GM23338 (cell line): ENCODE measurements at regions not wholly inside any gene's neighbourhood (a gene's known extent, or its start where the extent isn't known, plus 50 kb on each side); places are given as distances from the start of the nearest gene placed in this dataset.

Experiments used
- ATAC-seq: fragments of 200-7000 bp; cut with Tn5 transposase; 3 replicates; pipeline ENCODE4 v1.9.1; 2020
- DNase-seq: peaks from one replicate; pipeline ENCODE4 v3.0.0-alpha.2; 2015; ENCODE audit warnings: low spot score
- H2AFZ ChIP-seq: fragments of 200-600 bp; sonication (generic); 2 replicates; pipeline ENCODE4 v1.8.0; 2016; ENCODE audit warnings: antibody characterized with exemption, mild to moderate bottlenecking, moderate library complexity
- H3F3A ChIP-seq: fragments of 200-600 bp; sonication (generic); replicated peaks from 2 replicates; pipeline ENCODE4 v1.8.0; 2017; ENCODE audit warnings: antibody characterized with exemption, mixed run types, low read depth
- H3K27ac ChIP-seq: fragments of 200-600 bp; sonication (generic); 2 replicates; pipeline ENCODE4 v1.6.1; 2016; ENCODE audit warnings: low read depth
- H3K27me3 ChIP-seq: fragments of 200-600 bp; sonication (generic); 2 replicates; pipeline ENCODE4 v1.8.0; 2016; ENCODE audit warnings: mild to moderate bottlenecking, mixed run types, moderate library complexity; ENCODE audit not compliant: insufficient read depth
- H3K36me3 ChIP-seq: fragments of 200-600 bp; sonication (generic); 2 replicates; pipeline ENCODE4 v1.8.0; 2016; ENCODE audit warnings: mild to moderate bottlenecking; ENCODE audit not compliant: insufficient read depth
- H3K4me1 ChIP-seq: fragments of 200-600 bp; sonication (generic); 2 replicates; pipeline ENCODE4 v1.8.0; 2016; ENCODE audit warnings: mild to moderate bottlenecking, moderate library complexity; ENCODE audit not compliant: insufficient read depth
- H3K4me2 ChIP-seq: fragments of 200-600 bp; sonication (generic); 2 replicates; pipeline ENCODE4 v1.7.1; 2017; ENCODE audit warnings: mixed run types
- H3K4me3 ChIP-seq: fragments of 200-600 bp; sonication (generic); 2 replicates; pipeline ENCODE4 v1.6.1; 2016; ENCODE audit warnings: mixed run types
- H3K79me2 ChIP-seq: fragments of 200-600 bp; sonication (generic); replicated peaks from 2 replicates; pipeline ENCODE4 v1.8.0; 2017; ENCODE audit warnings: mild to moderate bottlenecking; ENCODE audit not compliant: insufficient read depth
- H3K9me2 ChIP-seq: fragments of 200-600 bp; sonication (generic); 2 replicates; pipeline ENCODE4 v1.8.0; 2017; ENCODE audit not compliant: insufficient read depth
- H4K20me1 ChIP-seq: fragments of 200-600 bp; sonication (generic); replicated peaks from 2 replicates; pipeline ENCODE4 v1.8.0; 2017; ENCODE audit warnings: mild to moderate bottlenecking; ENCODE audit not compliant: insufficient read depth
- H3K27ac Mint-ChIP-seq: 2 replicates; pipeline ENCODE4 v1.8.0; 2020; ENCODE audit warnings: inconsistent platforms, mild to moderate bottlenecking, moderate library complexity, mixed read lengths
- H3K27me3 Mint-ChIP-seq: 3 replicates; pipeline ENCODE4 v1.8.0; 2022; ENCODE audit warnings: low read depth, mild to moderate bottlenecking, moderate library complexity, mixed read lengths, inconsistent platforms; ENCODE audit not compliant: insufficient read depth, poor library complexity
- H3K36me3 Mint-ChIP-seq: 3 replicates; pipeline ENCODE4 v1.8.0; 2021; ENCODE audit warnings: low read depth, mild to moderate bottlenecking, inconsistent platforms, moderate library complexity, mixed read lengths
- H3K4me1 Mint-ChIP-seq: 3 replicates; pipeline ENCODE4 v1.8.0; 2020; ENCODE audit warnings: mild to moderate bottlenecking, inconsistent platforms, mixed read lengths
- H3K4me3 Mint-ChIP-seq: 3 replicates; pipeline ENCODE4 v1.8.0; 2021; ENCODE audit warnings: moderate library complexity, mild to moderate bottlenecking, inconsistent platforms, mixed read lengths
- H3K9me3 Mint-ChIP-seq: 3 replicates; pipeline ENCODE4 v1.8.0; 2020; ENCODE audit warnings: moderate library complexity, mild to moderate bottlenecking, inconsistent platforms, mixed read lengths
- CREB1 ChIP-seq: fragments of 250-450 bp; sonication (Bioruptor Pico); IDR thresholded peaks from 2 replicates; pipeline ENCODE4 v1.5.0; 2020; ENCODE audit warnings: low read depth, mild to moderate bottlenecking, moderate library complexity
- CTCF ChIP-seq, 2 experiments: fragments of 200-600 bp in 1 of 2; sonication (generic) in 1 of 2; conservative IDR thresholded peaks; 2 replicates each; pipeline versions ENCODE4 v1.5.1 to v1.6.1; 2016 to 2017; ENCODE audit warnings: antibody characterized with exemption in 2 of 2, low read depth in 2 of 2, mild to moderate bottlenecking in 2 of 2, moderate library complexity in 1 of 2
- ETS1 ChIP-seq: IDR thresholded peaks from 2 replicates; pipeline ENCODE4 v1.6.1; 2016; ENCODE audit warnings: antibody characterized with exemption
- EZH2 ChIP-seq: fragments of 200-600 bp; sonication (generic); IDR thresholded peaks from one replicate; pipeline ENCODE4 v1.8.0; 2017; ENCODE audit warnings: antibody characterized with exemption, mild to moderate bottlenecking, low read depth; ENCODE audit not compliant: unreplicated experiment
- EZH2phosphoT487 ChIP-seq: fragments of 200-600 bp; sonication (generic); IDR thresholded peaks from one replicate; pipeline ENCODE4 v1.8.1; 2018; ENCODE audit warnings: antibody characterized with exemption; ENCODE audit not compliant: unreplicated experiment
- JUNB ChIP-seq: IDR thresholded peaks from one replicate; pipeline ENCODE4 v1.6.1; 2016; ENCODE audit warnings: antibody characterized with exemption; ENCODE audit not compliant: unreplicated experiment
- NANOG ChIP-seq: IDR thresholded peaks from 2 replicates; pipeline ENCODE4 v1.6.1; 2016; ENCODE audit warnings: antibody characterized with exemption, borderline replicate concordance
- POLR2AphosphoS5 ChIP-seq: IDR thresholded peaks from 2 replicates; pipeline ENCODE4 v1.6.1; 2016; ENCODE audit warnings: antibody characterized with exemption, low read depth
- STAT1 ChIP-seq: IDR thresholded peaks from one replicate; pipeline ENCODE4 v1.6.1; 2016; ENCODE audit warnings: antibody characterized with exemption; ENCODE audit not compliant: unreplicated experiment
- ZNF114 ChIP-seq: fragments of 250-450 bp; sonication (Bioruptor Pico); IDR thresholded peaks from 2 replicates; pipeline ENCODE4 v1.5.0; 2020; ENCODE audit warnings: mild to moderate bottlenecking, moderate library complexity
- ZNF331 ChIP-seq: fragments of 250-450 bp; sonication (Bioruptor Pico); IDR thresholded peaks from 2 replicates; pipeline ENCODE4 v1.5.0; 2020; ENCODE audit warnings: low read depth, mild to moderate bottlenecking, moderate library complexity
- TF ChIP-seq, protein P1 (sequence below): IDR thresholded peaks from one replicate; pipeline ENCODE4 v1.6.1; 2018; ENCODE audit warnings: antibody characterized with exemption; ENCODE audit not compliant: unreplicated experiment
- TF ChIP-seq, protein P2 (sequence below): fragments of 250-450 bp; sonication (Bioruptor Pico); IDR thresholded peaks from 2 replicates; pipeline ENCODE4 v1.5.0; 2020; ENCODE audit warnings: mild to moderate bottlenecking, moderate library complexity

- no peaks in the 10 kb centered on the region for H3K36me3 ChIP-seq
- no peak overlapping the region for H3K4me3 ChIP-seq
- no peaks in the 10 kb centered on the region for H3K9me2 ChIP-seq
- TF ChIP-seq JUNB (no peak), NANOG (no peak), POLR2AphosphoS5 (no peak), ETS1 (no peak), EZH2 (no peak), CTCF (conservative IDR thresholded peaks at IDR 0.05; ENCODE audit: low read depth in 2 of 2) (no peak), ZNF331 (CRISPR knock-in tag) (no peak), STAT1 (no peak), CREB1 (no peak), ZNF114 (no peak), EZH2phosphoT487 (no peak)
- TF ChIP-seq, protein P1, sequence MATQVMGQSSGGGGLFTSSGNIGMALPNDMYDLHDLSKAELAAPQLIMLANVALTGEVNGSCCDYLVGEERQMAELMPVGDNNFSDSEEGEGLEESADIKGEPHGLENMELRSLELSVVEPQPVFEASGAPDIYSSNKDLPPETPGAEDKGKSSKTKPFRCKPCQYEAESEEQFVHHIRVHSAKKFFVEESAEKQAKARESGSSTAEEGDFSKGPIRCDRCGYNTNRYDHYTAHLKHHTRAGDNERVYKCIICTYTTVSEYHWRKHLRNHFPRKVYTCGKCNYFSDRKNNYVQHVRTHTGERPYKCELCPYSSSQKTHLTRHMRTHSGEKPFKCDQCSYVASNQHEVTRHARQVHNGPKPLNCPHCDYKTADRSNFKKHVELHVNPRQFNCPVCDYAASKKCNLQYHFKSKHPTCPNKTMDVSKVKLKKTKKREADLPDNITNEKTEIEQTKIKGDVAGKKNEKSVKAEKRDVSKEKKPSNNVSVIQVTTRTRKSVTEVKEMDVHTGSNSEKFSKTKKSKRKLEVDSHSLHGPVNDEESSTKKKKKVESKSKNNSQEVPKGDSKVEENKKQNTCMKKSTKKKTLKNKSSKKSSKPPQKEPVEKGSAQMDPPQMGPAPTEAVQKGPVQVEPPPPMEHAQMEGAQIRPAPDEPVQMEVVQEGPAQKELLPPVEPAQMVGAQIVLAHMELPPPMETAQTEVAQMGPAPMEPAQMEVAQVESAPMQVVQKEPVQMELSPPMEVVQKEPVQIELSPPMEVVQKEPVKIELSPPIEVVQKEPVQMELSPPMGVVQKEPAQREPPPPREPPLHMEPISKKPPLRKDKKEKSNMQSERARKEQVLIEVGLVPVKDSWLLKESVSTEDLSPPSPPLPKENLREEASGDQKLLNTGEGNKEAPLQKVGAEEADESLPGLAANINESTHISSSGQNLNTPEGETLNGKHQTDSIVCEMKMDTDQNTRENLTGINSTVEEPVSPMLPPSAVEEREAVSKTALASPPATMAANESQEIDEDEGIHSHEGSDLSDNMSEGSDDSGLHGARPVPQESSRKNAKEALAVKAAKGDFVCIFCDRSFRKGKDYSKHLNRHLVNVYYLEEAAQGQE, result no peak
- TF ChIP-seq, protein P2, sequence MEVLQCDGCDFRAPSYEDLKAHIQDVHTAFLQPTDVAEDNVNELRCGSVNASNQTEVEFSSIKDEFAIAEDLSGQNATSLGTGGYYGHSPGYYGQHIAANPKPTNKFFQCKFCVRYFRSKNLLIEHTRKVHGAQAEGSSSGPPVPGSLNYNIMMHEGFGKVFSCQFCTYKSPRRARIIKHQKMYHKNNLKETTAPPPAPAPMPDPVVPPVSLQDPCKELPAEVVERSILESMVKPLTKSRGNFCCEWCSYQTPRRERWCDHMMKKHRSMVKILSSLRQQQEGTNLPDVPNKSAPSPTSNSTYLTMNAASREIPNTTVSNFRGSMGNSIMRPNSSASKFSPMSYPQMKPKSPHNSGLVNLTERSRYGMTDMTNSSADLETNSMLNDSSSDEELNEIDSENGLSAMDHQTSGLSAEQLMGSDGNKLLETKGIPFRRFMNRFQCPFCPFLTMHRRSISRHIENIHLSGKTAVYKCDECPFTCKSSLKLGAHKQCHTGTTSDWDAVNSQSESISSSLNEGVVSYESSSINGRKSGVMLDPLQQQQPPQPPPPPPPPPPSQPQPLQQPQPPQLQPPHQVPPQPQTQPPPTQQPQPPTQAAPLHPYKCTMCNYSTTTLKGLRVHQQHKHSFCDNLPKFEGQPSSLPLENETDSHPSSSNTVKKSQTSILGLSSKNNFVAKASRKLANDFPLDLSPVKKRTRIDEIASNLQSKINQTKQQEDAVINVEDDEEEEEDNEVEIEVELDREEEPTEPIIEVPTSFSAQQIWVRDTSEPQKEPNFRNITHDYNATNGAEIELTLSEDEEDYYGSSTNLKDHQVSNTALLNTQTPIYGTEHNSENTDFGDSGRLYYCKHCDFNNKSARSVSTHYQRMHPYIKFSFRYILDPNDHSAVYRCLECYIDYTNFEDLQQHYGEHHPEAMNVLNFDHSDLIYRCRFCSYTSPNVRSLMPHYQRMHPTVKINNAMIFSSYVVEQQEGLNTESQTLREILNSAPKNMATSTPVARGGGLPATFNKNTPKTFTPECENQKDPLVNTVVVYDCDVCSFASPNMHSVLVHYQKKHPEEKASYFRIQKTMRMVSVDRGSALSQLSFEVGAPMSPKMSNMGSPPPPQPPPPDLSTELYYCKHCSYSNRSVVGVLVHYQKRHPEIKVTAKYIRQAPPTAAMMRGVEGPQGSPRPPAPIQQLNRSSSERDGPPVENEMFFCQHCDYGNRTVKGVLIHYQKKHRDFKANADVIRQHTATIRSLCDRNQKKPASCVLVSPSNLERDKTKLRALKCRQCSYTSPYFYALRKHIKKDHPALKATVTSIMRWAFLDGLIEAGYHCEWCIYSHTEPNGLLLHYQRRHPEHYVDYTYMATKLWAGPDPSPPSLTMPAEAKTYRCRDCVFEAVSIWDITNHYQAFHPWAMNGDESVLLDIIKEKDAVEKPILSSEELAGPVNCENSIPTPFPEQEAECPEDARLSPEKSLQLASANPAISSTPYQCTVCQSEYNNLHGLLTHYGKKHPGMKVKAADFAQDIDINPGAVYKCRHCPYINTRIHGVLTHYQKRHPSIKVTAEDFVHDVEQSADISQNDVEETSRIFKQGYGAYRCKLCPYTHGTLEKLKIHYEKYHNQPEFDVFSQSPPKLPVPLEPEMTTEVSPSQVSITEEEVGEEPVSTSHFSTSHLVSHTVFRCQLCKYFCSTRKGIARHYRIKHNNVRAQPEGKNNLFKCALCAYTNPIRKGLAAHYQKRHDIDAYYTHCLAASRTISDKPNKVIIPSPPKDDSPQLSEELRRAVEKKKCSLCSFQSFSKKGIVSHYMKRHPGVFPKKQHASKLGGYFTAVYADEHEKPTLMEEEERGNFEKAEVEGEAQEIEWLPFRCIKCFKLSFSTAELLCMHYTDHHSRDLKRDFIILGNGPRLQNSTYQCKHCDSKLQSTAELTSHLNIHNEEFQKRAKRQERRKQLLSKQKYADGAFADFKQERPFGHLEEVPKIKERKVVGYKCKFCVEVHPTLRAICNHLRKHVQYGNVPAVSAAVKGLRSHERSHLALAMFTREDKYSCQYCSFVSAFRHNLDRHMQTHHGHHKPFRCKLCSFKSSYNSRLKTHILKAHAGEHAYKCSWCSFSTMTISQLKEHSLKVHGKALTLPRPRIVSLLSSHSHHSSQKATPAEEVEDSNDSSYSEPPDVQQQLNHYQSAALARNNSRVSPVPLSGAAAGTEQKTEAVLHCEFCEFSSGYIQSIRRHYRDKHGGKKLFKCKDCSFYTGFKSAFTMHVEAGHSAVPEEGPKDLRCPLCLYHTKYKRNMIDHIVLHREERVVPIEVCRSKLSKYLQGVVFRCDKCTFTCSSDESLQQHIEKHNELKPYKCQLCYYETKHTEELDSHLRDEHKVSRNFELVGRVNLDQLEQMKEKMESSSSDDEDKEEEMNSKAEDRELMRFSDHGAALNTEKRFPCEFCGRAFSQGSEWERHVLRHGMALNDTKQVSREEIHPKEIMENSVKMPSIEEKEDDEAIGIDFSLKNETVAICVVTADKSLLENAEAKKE, result no peak
- no peaks in the 10 kb centered on the region for H3K79me2 ChIP-seq
- ATAC-seq (no peak), DNase-seq (no peak)
- no peaks in the 10 kb centered on the region for H3K27me3 Mint-ChIP-seq
- H3K27ac Mint-ChIP-seq, result no peak overlapping the region
- no peak overlapping the region for H3K27ac ChIP-seq
- no peaks in the 10 kb centered on the region for H3K36me3 Mint-ChIP-seq
- peaks cover 16% of the 10 kb centered on the region for H3K4me1 Mint-ChIP-seq
- H3K4me1 ChIP-seq, result peaks cover 13% of the 10 kb centered on the region
- no peaks in the 10 kb centered on the region for H4K20me1 ChIP-seq
- H3K4me3 Mint-ChIP-seq, result no peak overlapping the region
- no peaks in the 10 kb centered on the region for H3F3A ChIP-seq
- no peak overlapping the region for H2AFZ ChIP-seq
- no peaks in the 10 kb centered on the region for H3K9me3 Mint-ChIP-seq
- H3K27me3 ChIP-seq, result no peaks in the 10 kb centered on the region
- H3K4me2 ChIP-seq, result no peak overlapping the region
Observed at GRCh38 chr2:136411946-136412345, 294.0 kb upstream of the CXCR4 start.
